Activated CD8-positive, alpha-beta T cell treated with anti-CD3 and anti-CD28 coated beads for 36 hours (primary cell): ENCODE measurements at regions not wholly inside any gene's neighbourhood (a gene's known extent, or its start where the extent isn't known, plus 50 kb on each side); places are given as distances from the start of the nearest gene placed in this dataset.

Source experiments
- ATAC-seq: fragments of 200-7000 bp; cut with Tn5 transposase; one replicate; pipeline ENCODE4 v1.10.0; 2021; ENCODE audit warnings: mild to moderate bottlenecking, moderate library complexity
- CTCF ChIA-PET: fragments of 350-600 bp; sonication (Branson Sonifier 250); formaldehyde crosslinking; loops from one replicate; lab custom pipeline; 2021; ENCODE audit warnings: antibody characterized with exemption; lab: Charles Lee
- POLR2A ChIA-PET: fragments of 350-600 bp; sonication (Branson Sonifier 250); formaldehyde crosslinking; loops from one replicate; lab custom pipeline; 2021; ENCODE audit warnings: antibody characterized with exemption; lab: Charles Lee
- DNase-seq: peaks from one replicate; pipeline ENCODE4 v3.0.0-alpha.2; 2020
- H3K27ac Mint-ChIP-seq: one replicate; pipeline ENCODE4 v1.8.0; 2021; ENCODE audit warnings: mild to moderate bottlenecking, mixed read lengths
- H3K27me3 Mint-ChIP-seq: one replicate; pipeline ENCODE4 v1.8.0; 2021; ENCODE audit warnings: mixed read lengths
- H3K36me3 Mint-ChIP-seq: one replicate; pipeline ENCODE4 v1.8.0; 2021; ENCODE audit warnings: low read depth, mixed read lengths
- H3K4me1 Mint-ChIP-seq: one replicate; pipeline ENCODE4 v1.8.0; 2021; ENCODE audit warnings: low read depth, mixed read lengths
- H3K4me3 Mint-ChIP-seq: one replicate; pipeline ENCODE4 v1.8.0; 2021; ENCODE audit warnings: mild to moderate bottlenecking, moderate library complexity, mixed read lengths
- H3K9me3 Mint-ChIP-seq: one replicate; pipeline ENCODE4 v1.8.0; 2021; ENCODE audit warnings: mixed read lengths
- intact Hi-C: fragments of 100-400 bp; cut with micrococcal nuclease; formaldehyde crosslinking; loops from one replicate; pipeline ENCODE4 v1.10.0; 2022
- TF ChIP-seq, protein P1 (sequence below): fragments of 200-600 bp; IDR thresholded peaks from one replicate; pipeline ENCODE4 v1.8.0; 2022; ENCODE audit warnings: antibody characterized with exemption, mild to moderate bottlenecking

DNA sequence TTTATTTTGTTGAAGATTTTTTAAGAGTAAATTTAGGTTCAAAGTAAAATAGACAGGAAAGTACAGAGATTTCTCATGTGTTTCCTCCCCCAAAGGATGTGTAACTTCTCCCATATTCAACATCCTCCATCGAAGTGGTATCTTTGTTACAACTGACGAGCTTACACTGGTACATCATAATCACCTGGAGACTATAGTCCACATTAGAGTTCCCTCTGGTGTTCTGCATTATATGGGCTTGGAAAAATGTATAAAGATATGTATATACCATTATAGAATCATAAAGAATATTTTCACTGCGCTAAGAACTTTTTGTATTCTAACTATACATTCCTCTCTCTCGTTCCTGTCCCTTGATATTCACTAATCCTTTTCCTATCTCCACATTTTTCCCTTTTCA lies 203.7 kb downstream of the AMY1C start:
- Mint-ChIP-seq H3K9me3 (no peaks in the 10 kb centered on the region), H3K27me3 (no peaks in the 10 kb centered on the region), H3K27ac (no peak overlapping the region), H3K4me3 (no peak overlapping the region), H3K4me1 (no peaks in the 10 kb centered on the region), H3K36me3 (no peaks in the 10 kb centered on the region)
- intact Hi-C loops, result no loop called here
- TF ChIP-seq, protein P1, sequence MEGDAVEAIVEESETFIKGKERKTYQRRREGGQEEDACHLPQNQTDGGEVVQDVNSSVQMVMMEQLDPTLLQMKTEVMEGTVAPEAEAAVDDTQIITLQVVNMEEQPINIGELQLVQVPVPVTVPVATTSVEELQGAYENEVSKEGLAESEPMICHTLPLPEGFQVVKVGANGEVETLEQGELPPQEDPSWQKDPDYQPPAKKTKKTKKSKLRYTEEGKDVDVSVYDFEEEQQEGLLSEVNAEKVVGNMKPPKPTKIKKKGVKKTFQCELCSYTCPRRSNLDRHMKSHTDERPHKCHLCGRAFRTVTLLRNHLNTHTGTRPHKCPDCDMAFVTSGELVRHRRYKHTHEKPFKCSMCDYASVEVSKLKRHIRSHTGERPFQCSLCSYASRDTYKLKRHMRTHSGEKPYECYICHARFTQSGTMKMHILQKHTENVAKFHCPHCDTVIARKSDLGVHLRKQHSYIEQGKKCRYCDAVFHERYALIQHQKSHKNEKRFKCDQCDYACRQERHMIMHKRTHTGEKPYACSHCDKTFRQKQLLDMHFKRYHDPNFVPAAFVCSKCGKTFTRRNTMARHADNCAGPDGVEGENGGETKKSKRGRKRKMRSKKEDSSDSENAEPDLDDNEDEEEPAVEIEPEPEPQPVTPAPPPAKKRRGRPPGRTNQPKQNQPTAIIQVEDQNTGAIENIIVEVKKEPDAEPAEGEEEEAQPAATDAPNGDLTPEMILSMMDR, result no peak
- ChIA-PET POLR2A (no interaction called here), CTCF (no interaction called here)
- DNase-seq (no peak), ATAC-seq (no peak)

DNA sequence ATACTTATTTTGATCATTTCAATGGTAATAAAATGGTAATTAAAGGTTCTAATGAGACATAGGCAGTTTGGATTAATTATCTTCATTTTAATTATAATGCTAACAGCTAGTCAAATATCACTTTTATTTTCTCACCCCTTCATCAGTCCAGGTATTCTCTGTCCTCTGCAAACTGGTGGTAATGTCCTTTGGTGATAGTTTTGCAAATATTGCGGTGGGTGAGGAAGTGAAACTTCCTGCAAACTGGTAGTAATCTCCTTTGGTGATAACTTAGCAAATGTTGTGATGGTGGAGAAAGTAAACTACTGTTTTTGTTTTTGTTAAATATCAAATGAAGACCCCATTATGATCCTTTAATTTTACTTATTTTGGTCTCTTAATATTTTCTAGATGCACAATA lies 209.0 kb downstream of the AMY1C start:
- Mint-ChIP-seq H3K27me3 (no peaks in the 10 kb centered on the region), H3K4me1 (no peaks in the 10 kb centered on the region), H3K27ac (no peak overlapping the region), H3K4me3 (no peak overlapping the region), H3K9me3 (peaks cover 11% of the 10 kb centered on the region), H3K36me3 (no peaks in the 10 kb centered on the region)
- ATAC-seq (no peak), DNase-seq (no peak)
- intact Hi-C loops, result no loop called here
- TF ChIP-seq, protein P1, result no peak
- ChIA-PET POLR2A (no interaction called here), CTCF (no interaction called here)

DNA sequence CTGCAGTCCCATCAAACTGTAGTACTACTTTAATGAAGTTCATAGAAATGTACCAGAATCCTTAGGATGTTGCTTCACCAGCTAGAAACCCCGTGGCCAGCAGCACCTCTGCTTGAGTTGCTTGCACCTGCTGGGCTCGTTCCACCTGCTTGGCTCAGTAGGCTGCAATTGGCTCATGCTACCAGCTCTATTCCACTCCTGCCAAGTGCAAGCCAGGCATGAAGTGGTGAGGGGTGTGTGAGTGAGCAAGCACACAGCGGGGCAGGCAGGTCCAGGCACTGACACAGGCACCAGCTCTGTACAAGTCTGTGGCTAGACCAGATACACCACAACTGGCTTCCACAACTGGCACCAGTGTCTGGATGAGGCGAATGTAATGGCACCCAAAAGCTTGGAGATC lies 209.9 kb downstream of the AMY1C start:
- ChIA-PET CTCF (no interaction called here), POLR2A (no interaction called here)
- Mint-ChIP-seq H3K27me3 (no peaks in the 10 kb centered on the region), H3K9me3 (peaks cover 11% of the 10 kb centered on the region), H3K27ac (no peak overlapping the region), H3K36me3 (no peaks in the 10 kb centered on the region), H3K4me1 (no peaks in the 10 kb centered on the region), H3K4me3 (no peak overlapping the region)
- TF ChIP-seq, protein P1, result no peak
- no peak for ATAC-seq
- DNase-seq, result no peak
- intact Hi-C loops, result no loop called here

DNA sequence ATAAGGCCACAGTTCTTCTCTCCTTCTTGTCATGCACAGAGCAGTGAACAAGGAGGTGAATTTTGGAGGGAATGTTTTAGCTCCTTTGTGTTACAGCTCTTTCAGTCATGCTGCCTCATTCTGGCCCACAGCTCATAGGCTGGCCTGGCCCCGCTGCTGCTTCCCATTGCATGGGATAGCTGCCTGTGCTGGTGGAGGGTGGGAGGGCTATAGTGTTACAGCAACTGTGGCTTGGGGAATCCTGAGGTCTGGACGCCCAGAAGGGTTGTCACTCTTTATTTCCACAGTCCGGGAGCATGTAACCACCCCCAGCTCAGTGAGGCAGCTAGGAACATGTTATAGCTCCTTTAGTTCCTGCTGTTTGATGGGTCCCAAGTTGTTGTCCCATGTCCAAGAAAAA lies 210.3 kb downstream of the AMY1C start:
- CTCF ChIA-PET, result no interaction called here
- no peak for DNase-seq
- no peaks in the 10 kb centered on the region for H3K27me3 Mint-ChIP-seq
- POLR2A ChIA-PET, result no interaction called here
- intact Hi-C loops, result no loop called here
- no peaks in the 10 kb centered on the region for H3K4me1 Mint-ChIP-seq
- no peak for ATAC-seq
- H3K36me3 Mint-ChIP-seq, result no peaks in the 10 kb centered on the region
- H3K9me3 Mint-ChIP-seq, result peaks cover 11% of the 10 kb centered on the region
- H3K27ac Mint-ChIP-seq, result no peak overlapping the region
- no peak overlapping the region for H3K4me3 Mint-ChIP-seq
- TF ChIP-seq, protein P1, result no peak

DNA sequence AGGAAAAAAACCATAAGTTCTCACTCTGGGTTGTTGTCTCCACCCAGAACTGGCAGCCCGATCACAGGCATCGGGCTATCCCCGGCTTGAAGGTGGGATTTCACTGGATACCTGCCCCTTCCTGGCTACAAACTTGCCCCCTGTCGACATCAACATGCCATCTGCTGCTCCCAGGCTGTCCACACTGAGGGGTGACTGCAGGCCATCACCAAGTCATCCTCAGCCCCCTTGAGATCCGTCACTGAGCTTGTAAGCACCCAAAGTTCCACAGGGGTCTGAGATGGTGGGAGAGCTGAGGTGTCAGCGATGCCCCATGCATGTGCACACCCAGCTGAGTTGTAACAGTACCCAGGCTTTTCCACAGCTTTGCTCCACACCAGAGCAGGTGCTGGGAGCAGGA lies 211.0 kb downstream of the AMY1C start:
- no peak overlapping the region for H3K4me3 Mint-ChIP-seq
- H3K36me3 Mint-ChIP-seq, result no peaks in the 10 kb centered on the region
- no peaks in the 10 kb centered on the region for H3K27me3 Mint-ChIP-seq
- no peak for ATAC-seq
- H3K4me1 Mint-ChIP-seq, result no peaks in the 10 kb centered on the region
- H3K27ac Mint-ChIP-seq, result no peak overlapping the region
- TF ChIP-seq, protein P1, result no peak
- POLR2A ChIA-PET, result no interaction called here
- intact Hi-C loops, result no loop called here
- CTCF ChIA-PET, result no interaction called here
- no peak for DNase-seq
- peaks cover 14% of the 10 kb centered on the region for H3K9me3 Mint-ChIP-seq
